ENCODE measurements at regions not wholly inside any gene's neighbourhood (a gene's known extent, or its start where the extent isn't known, plus 50 kb on each side); places are given as distances from the start of the nearest gene placed in this dataset.

- TF ChIP-seq EZH2phosphoT487 (IDR thresholded peaks at IDR 0.05; ENCODE audit: low read depth) (no peak), CTCF (IDR thresholded peaks at IDR 0.05; ENCODE audit: low read depth, low read length) (no peak)
- no peaks in the 10 kb centered on the region for H3K4me1 ChIP-seq (ENCODE audit: low read length)
- H3K4me2 ChIP-seq (ENCODE audit: low read length), result no peak overlapping the region
- H3K36me3 ChIP-seq (replicated peaks; ENCODE audit: low read depth, low read length), result no peaks in the 10 kb centered on the region
- H3K4me3 ChIP-seq (ENCODE audit: low read length), result no peak overlapping the region
- H3K79me2 ChIP-seq (ENCODE audit: low read length), result no peaks in the 10 kb centered on the region
- no peaks in the 10 kb centered on the region for H3K9me3 ChIP-seq (ENCODE audit: insufficient read depth, low read length)
- H3K27me3 ChIP-seq (ENCODE audit: low read depth, low read length), result peaks cover 18% of the 10 kb centered on the region
- no peak overlapping the region for H3K9ac ChIP-seq (ENCODE audit: low read length)
- H3K27ac ChIP-seq (ENCODE audit: low read length), result no peak overlapping the region
- H2AFZ ChIP-seq (ENCODE audit: low read depth, low read length), result no peak overlapping the region
- H4K20me1 ChIP-seq (ENCODE audit: insufficient read depth, low read length), result no peaks in the 10 kb centered on the region
Observed at GRCh38 chr9:129280236-129280622, 102.2 kb upstream of the IER5L start.

GRCh38 chr9:129278391-129279237, 100.6 kb upstream of the IER5L start:
- H3K4me2 ChIP-seq (ENCODE audit: low read length), result no peak overlapping the region
- H3K4me1 ChIP-seq (ENCODE audit: low read length), result no peaks in the 10 kb centered on the region
- H2AFZ ChIP-seq (ENCODE audit: low read depth, low read length), result no peak overlapping the region
- H3K27me3 ChIP-seq (ENCODE audit: low read depth, low read length), result peaks cover 32% of the 10 kb centered on the region
- no peak overlapping the region for H3K4me3 ChIP-seq (ENCODE audit: low read length)
- no peak overlapping the region for H3K9ac ChIP-seq (ENCODE audit: low read length)
- H3K27ac ChIP-seq (ENCODE audit: low read length), result no peak overlapping the region
- H3K9me3 ChIP-seq (ENCODE audit: insufficient read depth, low read length), result no peaks in the 10 kb centered on the region
- TF ChIP-seq EZH2phosphoT487 (IDR thresholded peaks at IDR 0.05; ENCODE audit: low read depth) (no peak), CTCF (IDR thresholded peaks at IDR 0.05; ENCODE audit: low read depth, low read length) (no peak)
- H3K36me3 ChIP-seq (replicated peaks; ENCODE audit: low read depth, low read length), result no peaks in the 10 kb centered on the region
- H4K20me1 ChIP-seq (ENCODE audit: insufficient read depth, low read length), result no peaks in the 10 kb centered on the region
- no peaks in the 10 kb centered on the region for H3K79me2 ChIP-seq (ENCODE audit: low read length)

- Histone ChIP-seq H3K36me3 (replicated peaks; ENCODE audit: low read depth, low read length) (no peaks in the 10 kb centered on the region), H4K20me1 (ENCODE audit: insufficient read depth, low read length) (no peaks in the 10 kb centered on the region), H3K9me3 (ENCODE audit: insufficient read depth, low read length) (no peaks in the 10 kb centered on the region), H3K27me3 (ENCODE audit: low read depth, low read length) (peaks cover 48% of the 10 kb centered on the region), H3K4me2 (ENCODE audit: low read length) (no peak overlapping the region), H3K4me3 (ENCODE audit: low read length) (no peak overlapping the region), H2AFZ (ENCODE audit: low read depth, low read length) (no peak overlapping the region), H3K4me1 (ENCODE audit: low read length) (no peaks in the 10 kb centered on the region), H3K79me2 (ENCODE audit: low read length) (no peaks in the 10 kb centered on the region), H3K9ac (ENCODE audit: low read length) (no peak overlapping the region), H3K27ac (ENCODE audit: low read length) (no peak overlapping the region)
- no peak for TF ChIP-seq CTCF (IDR thresholded peaks at IDR 0.05; ENCODE audit: low read depth, low read length)
- no peak for TF ChIP-seq EZH2phosphoT487 (IDR thresholded peaks at IDR 0.05; ENCODE audit: low read depth)
Observed at GRCh38 chr9:129276486-129277230, 98.6 kb upstream of the IER5L start.

GRCh38 chr9:129275626-129276247, 97.7 kb upstream of the IER5L start:
- TF ChIP-seq CTCF (IDR thresholded peaks at IDR 0.05; ENCODE audit: low read depth, low read length) (no peak), EZH2phosphoT487 (IDR thresholded peaks at IDR 0.05; ENCODE audit: low read depth) (no peak)
- Histone ChIP-seq H3K4me2 (ENCODE audit: low read length) (no peak overlapping the region), H3K4me1 (ENCODE audit: low read length) (peaks cover 9% of the 10 kb centered on the region), H3K4me3 (ENCODE audit: low read length) (no peak overlapping the region), H3K27me3 (ENCODE audit: low read depth, low read length) (peaks cover 50% of the 10 kb centered on the region), H2AFZ (ENCODE audit: low read depth, low read length) (no peak overlapping the region), H3K9ac (ENCODE audit: low read length) (no peak overlapping the region), H3K79me2 (ENCODE audit: low read length) (no peaks in the 10 kb centered on the region), H3K27ac (ENCODE audit: low read length) (no peak overlapping the region), H4K20me1 (ENCODE audit: insufficient read depth, low read length) (no peaks in the 10 kb centered on the region), H3K36me3 (replicated peaks; ENCODE audit: low read depth, low read length) (no peaks in the 10 kb centered on the region), H3K9me3 (ENCODE audit: insufficient read depth, low read length) (no peaks in the 10 kb centered on the region)
